Activated CD4-positive, alpha-beta T cell treated with anti-CD3 and anti-CD28 coated beads, Interleukin-10, Interleukin-2, amounts not matched to agents 100 ng/mL and 50 ng/mL, durations not matched to agents 16 hours and 8 hours (primary cell): ENCODE measurements at regions not wholly inside any gene's neighbourhood (a gene's known extent, or its start where the extent isn't known, plus 50 kb on each side); places are given as distances from the start of the nearest gene placed in this dataset.

Source experiments
- DNase-seq: peaks from one replicate; pipeline ENCODE4 v3.0.0-alpha.2; 2020

GRCh38 chr7:93632371-93632770, 57.8 kb upstream of the CALCR start:
- DNase-seq = no peak

DNA sequence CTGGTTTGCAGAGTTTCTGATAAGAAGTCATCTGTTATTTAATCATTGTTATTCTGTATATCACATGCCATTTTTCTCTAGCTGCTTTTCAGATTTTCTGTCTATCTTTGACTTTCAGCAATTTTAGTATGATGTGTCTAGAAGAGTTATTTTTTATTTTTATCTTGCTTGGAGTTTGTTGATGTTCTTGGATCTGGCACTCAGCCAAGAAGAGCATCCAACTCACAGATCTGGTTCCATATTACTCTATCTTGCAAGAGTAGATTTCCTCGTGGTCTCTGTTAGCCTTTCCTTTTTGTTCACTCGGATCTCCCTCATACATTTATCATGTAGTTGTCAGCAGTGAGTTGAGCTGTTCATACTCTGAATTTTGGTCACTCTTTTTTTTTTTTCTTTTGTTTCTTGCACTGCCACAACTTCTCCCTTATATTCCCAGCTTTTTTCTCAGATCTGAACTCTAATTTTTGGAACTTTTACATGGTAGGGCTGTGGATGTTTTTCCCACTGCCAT, 54.8 kb upstream of the CALCR start:
- DNase-seq = no peak

DNA sequence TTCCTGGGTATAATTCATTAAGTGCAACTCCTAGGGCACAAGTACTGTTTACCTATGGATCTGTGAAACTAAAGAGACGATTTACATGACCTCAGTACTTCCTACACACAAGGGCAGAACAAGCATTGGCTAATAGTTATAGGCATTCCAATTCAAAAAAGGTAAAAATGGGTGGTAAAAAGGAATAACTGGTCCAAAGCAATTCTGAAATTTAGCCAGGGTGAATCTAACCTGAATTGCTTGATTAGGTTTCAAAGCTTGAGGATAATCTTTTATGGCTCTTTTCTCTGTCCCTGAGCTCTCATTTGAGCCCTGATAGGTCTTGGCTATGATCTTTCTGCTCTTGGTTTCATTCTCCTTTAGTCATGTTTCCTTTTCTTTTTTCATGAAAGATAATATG, 52.3 kb upstream of the CALCR start:
- DNase-seq = no peak
